Lower lobe of right lung (tissue), 2 donors: ENCODE measurements at regions not wholly inside any gene's neighbourhood (a gene's known extent, or its start where the extent isn't known, plus 50 kb on each side); places are given as distances from the start of the nearest gene placed in this dataset.

ENCODE experiments used
- ATAC-seq, 2 donors: fragments of 200-7000 bp; cut with Tn5 transposase; one replicate each; pipeline ENCODE4 v1.9.1; 2020 to 2022; ENCODE audit warnings: mild to moderate bottlenecking in 2 of 2, moderate library complexity in 2 of 2
- DNase-seq: peaks from one replicate; pipeline ENCODE4 v3.0.0-alpha.2; 2020
- H3K27ac ChIP-seq: fragments of 200-600 bp; one replicate; pipeline ENCODE4 v1.8.0; 2022
- H3K27me3 ChIP-seq: fragments of 200-600 bp; one replicate; pipeline ENCODE4 v1.8.0; 2022; ENCODE audit warnings: low read depth
- H3K36me3 ChIP-seq: fragments of 200-600 bp; one replicate; pipeline ENCODE4 v1.8.0; 2022; ENCODE audit warnings: mild to moderate bottlenecking
- H3K4me1 ChIP-seq: fragments of 200-600 bp; one replicate; pipeline ENCODE4 v1.8.0; 2022
- H3K4me3 ChIP-seq: fragments of 200-600 bp; one replicate; pipeline ENCODE4 v1.8.0; 2022; ENCODE audit warnings: mild to moderate bottlenecking
- H3K9me3 ChIP-seq: fragments of 200-600 bp; one replicate; pipeline ENCODE4 v1.8.0; 2022
- intact Hi-C: fragments of 100-400 bp; cut with DNase I; formaldehyde crosslinking; loops from one replicate; pipeline ENCODE4 v1.11.0; 2022
- TF ChIP-seq, protein P1 (sequence below): fragments of 200-600 bp; IDR thresholded peaks from one replicate; pipeline ENCODE4 v1.8.0; 2022; ENCODE audit warnings: antibody characterized with exemption, mild to moderate bottlenecking
- donor health status: DM: no; HTN: yes; CAD: no; lungs with severe emphysema.

DNA sequence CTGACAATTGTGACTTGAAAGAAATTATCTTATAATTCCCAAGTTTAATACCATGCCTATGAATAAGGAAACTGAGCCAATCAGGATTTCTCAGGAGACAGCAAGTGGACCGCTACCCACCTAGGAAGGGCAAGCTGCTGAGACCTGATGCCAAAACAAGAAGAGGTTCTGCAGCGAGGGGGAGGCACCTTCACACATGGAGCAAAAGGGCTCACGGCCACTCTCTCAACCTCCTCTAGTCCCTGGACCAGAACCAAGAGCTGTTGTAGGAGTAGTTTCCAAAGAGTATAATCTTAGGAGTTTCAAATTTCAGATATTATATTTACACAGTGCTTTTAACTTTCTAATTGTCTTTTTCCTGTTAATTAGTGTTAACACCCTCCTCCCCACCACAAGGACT, 154.7 kb upstream of the ETAA1 start:
- TF ChIP-seq, protein P1, sequence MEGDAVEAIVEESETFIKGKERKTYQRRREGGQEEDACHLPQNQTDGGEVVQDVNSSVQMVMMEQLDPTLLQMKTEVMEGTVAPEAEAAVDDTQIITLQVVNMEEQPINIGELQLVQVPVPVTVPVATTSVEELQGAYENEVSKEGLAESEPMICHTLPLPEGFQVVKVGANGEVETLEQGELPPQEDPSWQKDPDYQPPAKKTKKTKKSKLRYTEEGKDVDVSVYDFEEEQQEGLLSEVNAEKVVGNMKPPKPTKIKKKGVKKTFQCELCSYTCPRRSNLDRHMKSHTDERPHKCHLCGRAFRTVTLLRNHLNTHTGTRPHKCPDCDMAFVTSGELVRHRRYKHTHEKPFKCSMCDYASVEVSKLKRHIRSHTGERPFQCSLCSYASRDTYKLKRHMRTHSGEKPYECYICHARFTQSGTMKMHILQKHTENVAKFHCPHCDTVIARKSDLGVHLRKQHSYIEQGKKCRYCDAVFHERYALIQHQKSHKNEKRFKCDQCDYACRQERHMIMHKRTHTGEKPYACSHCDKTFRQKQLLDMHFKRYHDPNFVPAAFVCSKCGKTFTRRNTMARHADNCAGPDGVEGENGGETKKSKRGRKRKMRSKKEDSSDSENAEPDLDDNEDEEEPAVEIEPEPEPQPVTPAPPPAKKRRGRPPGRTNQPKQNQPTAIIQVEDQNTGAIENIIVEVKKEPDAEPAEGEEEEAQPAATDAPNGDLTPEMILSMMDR = no peak
- Histone ChIP-seq H3K27me3 (no peaks in the 10 kb centered on the region), H3K4me1 (no peaks in the 10 kb centered on the region)

DNA sequence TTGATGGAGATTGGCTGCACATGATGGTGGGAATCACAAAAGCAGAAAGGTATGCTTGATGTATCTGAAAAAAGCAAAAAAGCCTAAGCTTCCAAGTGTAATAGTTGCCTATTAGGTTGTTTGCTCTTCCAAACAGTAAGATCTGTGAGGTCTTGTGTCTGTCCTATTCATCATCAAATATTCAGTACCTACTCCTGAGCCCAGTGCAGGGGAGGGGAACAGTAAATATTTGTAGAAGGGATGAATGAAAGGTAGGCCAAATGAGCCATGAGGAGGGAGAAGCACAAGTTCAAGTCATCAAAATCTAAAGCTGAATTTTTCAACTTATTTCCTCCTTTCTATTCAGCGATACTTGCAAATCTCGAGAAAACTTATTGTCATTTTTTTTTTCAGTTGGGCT, 153.2 kb upstream of the ETAA1 start:
- H3K4me3 ChIP-seq = no peak overlapping the region
- H3K36me3 ChIP-seq = no peaks in the 10 kb centered on the region
- no peak for ATAC-seq
- H3K9me3 ChIP-seq = no peaks in the 10 kb centered on the region
- H3K4me1 ChIP-seq = no peaks in the 10 kb centered on the region
- intact Hi-C loops = no loop called here
- no peak for DNase-seq
- TF ChIP-seq, protein P1 = no peak
- no peaks in the 10 kb centered on the region for H3K27me3 ChIP-seq
- no peak overlapping the region for H3K27ac ChIP-seq

More for the DNA sequence above, 154.7 kb upstream of the ETAA1 start:
- intact Hi-C loops = no loop called here
- DNase-seq (no peak), ATAC-seq (no peak)
- Histone ChIP-seq H3K36me3 (no peaks in the 10 kb centered on the region), H3K9me3 (no peaks in the 10 kb centered on the region), H3K27ac (no peak overlapping the region), H3K4me3 (no peak overlapping the region)

DNA sequence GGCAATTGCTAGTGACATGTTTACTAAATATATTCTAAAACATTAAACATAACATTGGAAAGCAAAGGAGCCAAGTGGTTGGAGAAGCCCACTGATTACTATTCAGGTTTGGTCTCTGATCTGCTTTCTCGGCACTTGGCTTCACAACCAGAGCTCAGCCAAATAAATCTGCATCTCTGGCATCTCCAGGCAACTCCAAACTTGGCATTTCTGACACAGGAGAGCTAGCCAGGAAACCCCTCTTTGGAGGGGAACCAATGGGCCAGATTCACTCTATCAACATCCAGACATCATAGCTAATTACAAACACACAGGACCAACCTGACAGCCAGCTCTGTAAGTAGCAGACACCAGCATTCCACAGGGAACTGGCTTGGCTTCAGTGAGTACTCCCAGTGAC, 150.3 kb upstream of the ETAA1 start:
- Histone ChIP-seq H3K27me3 (no peaks in the 10 kb centered on the region), H3K4me1 (no peaks in the 10 kb centered on the region), H3K4me3 (no peak overlapping the region), H3K27ac (no peak overlapping the region), H3K9me3 (no peaks in the 10 kb centered on the region), H3K36me3 (no peaks in the 10 kb centered on the region)
- ATAC-seq (no peak), DNase-seq (no peak)
- intact Hi-C loops = no loop called here
- TF ChIP-seq, protein P1 = no peak

DNA sequence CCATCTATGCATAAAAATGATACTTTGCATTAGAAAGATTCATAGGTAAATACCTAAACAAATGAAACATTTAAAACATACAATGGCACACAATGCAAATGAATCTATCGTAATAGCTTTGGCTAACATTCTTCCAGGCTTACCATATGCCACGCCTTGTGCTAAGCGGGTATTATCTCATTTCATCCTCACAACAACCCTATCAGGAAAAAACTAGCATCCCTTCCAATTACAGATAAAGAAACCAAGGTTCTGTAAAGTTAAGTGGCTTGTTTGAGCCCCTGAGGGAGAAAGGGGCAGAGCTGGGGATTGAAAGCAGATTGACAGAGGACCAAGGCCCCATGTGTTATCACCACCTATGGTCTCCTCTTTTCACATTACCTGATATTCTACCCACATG, 145.4 kb upstream of the ETAA1 start:
- Histone ChIP-seq H3K4me1 (no peaks in the 10 kb centered on the region), H3K27me3 (no peaks in the 10 kb centered on the region), H3K36me3 (no peaks in the 10 kb centered on the region), H3K4me3 (no peak overlapping the region), H3K9me3 (no peaks in the 10 kb centered on the region), H3K27ac (no peak overlapping the region)
- TF ChIP-seq, protein P1 = no peak
- ATAC-seq (no peak), DNase-seq (no peak)
- intact Hi-C loops = no loop called here

DNA sequence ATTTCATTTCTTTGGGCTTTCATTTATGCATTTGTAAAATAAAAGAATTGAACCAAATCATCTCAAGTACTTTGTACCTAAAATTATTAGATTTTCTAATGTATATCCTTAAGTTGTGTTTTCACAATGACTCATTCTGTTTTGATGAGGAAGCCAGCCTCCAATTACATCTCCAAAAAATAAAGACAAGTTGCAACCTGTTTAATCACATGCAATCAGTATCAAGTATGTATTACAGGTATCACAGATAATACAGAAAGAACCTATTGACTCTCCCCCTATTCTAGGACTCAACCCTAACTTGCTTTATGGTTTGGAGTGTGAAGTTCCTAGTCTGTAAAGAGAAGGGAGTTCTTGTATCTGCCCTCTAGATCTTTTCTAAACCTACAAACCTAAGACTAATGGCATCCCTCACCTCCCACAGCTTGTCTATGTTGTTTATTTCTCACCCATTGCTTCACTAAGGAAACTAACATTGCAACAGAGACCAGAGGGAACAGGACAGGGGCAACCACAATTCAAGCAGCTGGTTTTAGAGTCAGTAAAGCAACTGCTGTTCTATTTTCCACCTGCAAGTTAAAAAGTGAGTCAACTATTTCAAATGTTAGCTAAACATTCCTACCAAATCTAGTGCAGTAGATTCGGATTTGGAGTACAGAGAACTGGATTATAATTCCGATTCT, 141.1 kb upstream of the ETAA1 start:
- Histone ChIP-seq H3K27me3 (no peaks in the 10 kb centered on the region), H3K4me3 (no peak overlapping the region), H3K27ac (no peak overlapping the region), H3K9me3 (no peaks in the 10 kb centered on the region), H3K4me1 (no peaks in the 10 kb centered on the region), H3K36me3 (no peaks in the 10 kb centered on the region)
- intact Hi-C loops = no loop called here
- DNase-seq (no peak), ATAC-seq (no peak)
- TF ChIP-seq, protein P1 = no peak

DNA sequence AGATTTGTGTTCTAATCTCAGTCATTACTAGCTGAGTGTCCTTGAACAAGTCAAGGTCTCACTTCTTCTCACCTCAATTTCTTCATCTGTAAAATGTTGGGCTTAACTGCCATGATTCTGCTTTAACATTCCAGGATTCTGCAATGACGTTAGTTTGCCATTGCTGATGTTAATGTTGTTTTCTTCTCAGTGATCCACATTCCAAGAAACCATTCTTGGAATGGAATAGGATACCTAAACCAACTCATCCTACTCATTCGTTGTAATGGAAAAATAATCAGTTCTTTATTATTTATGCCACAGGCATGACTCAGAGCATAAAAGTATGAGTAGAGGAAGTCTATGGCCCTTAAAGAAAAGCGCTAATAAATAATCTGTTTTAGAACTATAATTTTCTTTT, 140.2 kb upstream of the ETAA1 start:
- H3K27ac ChIP-seq = no peak overlapping the region
- no peaks in the 10 kb centered on the region for H3K4me1 ChIP-seq
- no peaks in the 10 kb centered on the region for H3K36me3 ChIP-seq
- H3K27me3 ChIP-seq = no peaks in the 10 kb centered on the region
- no peak for ATAC-seq
- H3K4me3 ChIP-seq = no peak overlapping the region
- intact Hi-C loops = no loop called here
- TF ChIP-seq, protein P1 = no peak
- DNase-seq = no peak
- H3K9me3 ChIP-seq = no peaks in the 10 kb centered on the region
